ENCODE measurements at regions not wholly inside any gene's neighbourhood (a gene's known extent, or its start where the extent isn't known, plus 50 kb on each side); places are given as distances from the start of the nearest gene placed in this dataset.

DNA sequence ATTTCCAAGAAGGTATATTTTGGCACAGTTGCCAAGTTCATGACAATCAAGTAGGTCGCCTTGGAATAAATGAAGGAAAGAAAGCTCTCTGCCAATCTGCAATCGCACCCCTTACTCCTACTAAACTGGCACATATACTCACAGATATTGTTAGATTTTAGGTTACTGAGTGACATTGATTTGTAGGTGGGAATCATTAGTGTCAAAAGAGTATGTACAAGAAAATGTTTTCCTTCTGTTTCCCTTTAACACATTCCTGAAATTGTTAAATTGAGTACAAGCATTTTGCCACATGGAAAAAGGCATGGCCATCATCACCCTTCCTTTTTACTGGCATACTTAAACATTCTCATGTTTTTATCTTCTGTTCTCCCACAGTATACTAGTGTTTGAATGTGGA, 2868.3 kb upstream of the PCDH20 start:
- no peak overlapping the region for H3K4me3 Mint-ChIP-seq

More for the DNA sequence above, 2868.3 kb upstream of the PCDH20 start:
- Mint-ChIP-seq H3K9me3 (no peaks in the 10 kb centered on the region), H3K4me1 (no peaks in the 10 kb centered on the region; the same call in 2 of the 3 replicates), H3K27ac (no peak overlapping the region), H3K27me3 (ENCODE audit: insufficient read depth, low read depth, poor library complexity) (peaks cover 4% of the 10 kb centered on the region), H3K36me3 (ENCODE audit: low read depth) (no peaks in the 10 kb centered on the region)
- TF ChIP-seq ZNF331 (CRISPR knock-in tag; IDR thresholded peaks at IDR 0.05; ENCODE audit: low read depth) (no peak), EZH2phosphoT487 (IDR thresholded peaks at IDR 0.05; ENCODE audit: unreplicated experiment) (no peak), NANOG (IDR thresholded peaks at IDR 0.05; ENCODE audit: borderline replicate concordance) (no peak), POLR2AphosphoS5 (IDR thresholded peaks at IDR 0.05; ENCODE audit: low read depth) (no peak), JUNB (IDR thresholded peaks at IDR 0.05; ENCODE audit: unreplicated experiment) (no peak), ZNF114 (CRISPR knock-in tag; IDR thresholded peaks at IDR 0.05) (no peak), CREB1 (CRISPR knock-in tag; IDR thresholded peaks at IDR 0.05; ENCODE audit: low read depth) (no peak), STAT1 (IDR thresholded peaks at IDR 0.05; ENCODE audit: unreplicated experiment) (no peak), EZH2 (IDR thresholded peaks at IDR 0.05; ENCODE audit: low read depth, unreplicated experiment) (no peak)
- TF ChIP-seq, protein P1, sequence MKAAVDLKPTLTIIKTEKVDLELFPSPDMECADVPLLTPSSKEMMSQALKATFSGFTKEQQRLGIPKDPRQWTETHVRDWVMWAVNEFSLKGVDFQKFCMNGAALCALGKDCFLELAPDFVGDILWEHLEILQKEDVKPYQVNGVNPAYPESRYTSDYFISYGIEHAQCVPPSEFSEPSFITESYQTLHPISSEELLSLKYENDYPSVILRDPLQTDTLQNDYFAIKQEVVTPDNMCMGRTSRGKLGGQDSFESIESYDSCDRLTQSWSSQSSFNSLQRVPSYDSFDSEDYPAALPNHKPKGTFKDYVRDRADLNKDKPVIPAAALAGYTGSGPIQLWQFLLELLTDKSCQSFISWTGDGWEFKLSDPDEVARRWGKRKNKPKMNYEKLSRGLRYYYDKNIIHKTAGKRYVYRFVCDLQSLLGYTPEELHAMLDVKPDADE (IDR thresholded peaks at IDR 0.05), result no peak
- TF ChIP-seq, protein P2, sequence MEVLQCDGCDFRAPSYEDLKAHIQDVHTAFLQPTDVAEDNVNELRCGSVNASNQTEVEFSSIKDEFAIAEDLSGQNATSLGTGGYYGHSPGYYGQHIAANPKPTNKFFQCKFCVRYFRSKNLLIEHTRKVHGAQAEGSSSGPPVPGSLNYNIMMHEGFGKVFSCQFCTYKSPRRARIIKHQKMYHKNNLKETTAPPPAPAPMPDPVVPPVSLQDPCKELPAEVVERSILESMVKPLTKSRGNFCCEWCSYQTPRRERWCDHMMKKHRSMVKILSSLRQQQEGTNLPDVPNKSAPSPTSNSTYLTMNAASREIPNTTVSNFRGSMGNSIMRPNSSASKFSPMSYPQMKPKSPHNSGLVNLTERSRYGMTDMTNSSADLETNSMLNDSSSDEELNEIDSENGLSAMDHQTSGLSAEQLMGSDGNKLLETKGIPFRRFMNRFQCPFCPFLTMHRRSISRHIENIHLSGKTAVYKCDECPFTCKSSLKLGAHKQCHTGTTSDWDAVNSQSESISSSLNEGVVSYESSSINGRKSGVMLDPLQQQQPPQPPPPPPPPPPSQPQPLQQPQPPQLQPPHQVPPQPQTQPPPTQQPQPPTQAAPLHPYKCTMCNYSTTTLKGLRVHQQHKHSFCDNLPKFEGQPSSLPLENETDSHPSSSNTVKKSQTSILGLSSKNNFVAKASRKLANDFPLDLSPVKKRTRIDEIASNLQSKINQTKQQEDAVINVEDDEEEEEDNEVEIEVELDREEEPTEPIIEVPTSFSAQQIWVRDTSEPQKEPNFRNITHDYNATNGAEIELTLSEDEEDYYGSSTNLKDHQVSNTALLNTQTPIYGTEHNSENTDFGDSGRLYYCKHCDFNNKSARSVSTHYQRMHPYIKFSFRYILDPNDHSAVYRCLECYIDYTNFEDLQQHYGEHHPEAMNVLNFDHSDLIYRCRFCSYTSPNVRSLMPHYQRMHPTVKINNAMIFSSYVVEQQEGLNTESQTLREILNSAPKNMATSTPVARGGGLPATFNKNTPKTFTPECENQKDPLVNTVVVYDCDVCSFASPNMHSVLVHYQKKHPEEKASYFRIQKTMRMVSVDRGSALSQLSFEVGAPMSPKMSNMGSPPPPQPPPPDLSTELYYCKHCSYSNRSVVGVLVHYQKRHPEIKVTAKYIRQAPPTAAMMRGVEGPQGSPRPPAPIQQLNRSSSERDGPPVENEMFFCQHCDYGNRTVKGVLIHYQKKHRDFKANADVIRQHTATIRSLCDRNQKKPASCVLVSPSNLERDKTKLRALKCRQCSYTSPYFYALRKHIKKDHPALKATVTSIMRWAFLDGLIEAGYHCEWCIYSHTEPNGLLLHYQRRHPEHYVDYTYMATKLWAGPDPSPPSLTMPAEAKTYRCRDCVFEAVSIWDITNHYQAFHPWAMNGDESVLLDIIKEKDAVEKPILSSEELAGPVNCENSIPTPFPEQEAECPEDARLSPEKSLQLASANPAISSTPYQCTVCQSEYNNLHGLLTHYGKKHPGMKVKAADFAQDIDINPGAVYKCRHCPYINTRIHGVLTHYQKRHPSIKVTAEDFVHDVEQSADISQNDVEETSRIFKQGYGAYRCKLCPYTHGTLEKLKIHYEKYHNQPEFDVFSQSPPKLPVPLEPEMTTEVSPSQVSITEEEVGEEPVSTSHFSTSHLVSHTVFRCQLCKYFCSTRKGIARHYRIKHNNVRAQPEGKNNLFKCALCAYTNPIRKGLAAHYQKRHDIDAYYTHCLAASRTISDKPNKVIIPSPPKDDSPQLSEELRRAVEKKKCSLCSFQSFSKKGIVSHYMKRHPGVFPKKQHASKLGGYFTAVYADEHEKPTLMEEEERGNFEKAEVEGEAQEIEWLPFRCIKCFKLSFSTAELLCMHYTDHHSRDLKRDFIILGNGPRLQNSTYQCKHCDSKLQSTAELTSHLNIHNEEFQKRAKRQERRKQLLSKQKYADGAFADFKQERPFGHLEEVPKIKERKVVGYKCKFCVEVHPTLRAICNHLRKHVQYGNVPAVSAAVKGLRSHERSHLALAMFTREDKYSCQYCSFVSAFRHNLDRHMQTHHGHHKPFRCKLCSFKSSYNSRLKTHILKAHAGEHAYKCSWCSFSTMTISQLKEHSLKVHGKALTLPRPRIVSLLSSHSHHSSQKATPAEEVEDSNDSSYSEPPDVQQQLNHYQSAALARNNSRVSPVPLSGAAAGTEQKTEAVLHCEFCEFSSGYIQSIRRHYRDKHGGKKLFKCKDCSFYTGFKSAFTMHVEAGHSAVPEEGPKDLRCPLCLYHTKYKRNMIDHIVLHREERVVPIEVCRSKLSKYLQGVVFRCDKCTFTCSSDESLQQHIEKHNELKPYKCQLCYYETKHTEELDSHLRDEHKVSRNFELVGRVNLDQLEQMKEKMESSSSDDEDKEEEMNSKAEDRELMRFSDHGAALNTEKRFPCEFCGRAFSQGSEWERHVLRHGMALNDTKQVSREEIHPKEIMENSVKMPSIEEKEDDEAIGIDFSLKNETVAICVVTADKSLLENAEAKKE (CRISPR knock-in tag; IDR thresholded peaks at IDR 0.05), result no peak
- TF ChIP-seq, protein P3, sequence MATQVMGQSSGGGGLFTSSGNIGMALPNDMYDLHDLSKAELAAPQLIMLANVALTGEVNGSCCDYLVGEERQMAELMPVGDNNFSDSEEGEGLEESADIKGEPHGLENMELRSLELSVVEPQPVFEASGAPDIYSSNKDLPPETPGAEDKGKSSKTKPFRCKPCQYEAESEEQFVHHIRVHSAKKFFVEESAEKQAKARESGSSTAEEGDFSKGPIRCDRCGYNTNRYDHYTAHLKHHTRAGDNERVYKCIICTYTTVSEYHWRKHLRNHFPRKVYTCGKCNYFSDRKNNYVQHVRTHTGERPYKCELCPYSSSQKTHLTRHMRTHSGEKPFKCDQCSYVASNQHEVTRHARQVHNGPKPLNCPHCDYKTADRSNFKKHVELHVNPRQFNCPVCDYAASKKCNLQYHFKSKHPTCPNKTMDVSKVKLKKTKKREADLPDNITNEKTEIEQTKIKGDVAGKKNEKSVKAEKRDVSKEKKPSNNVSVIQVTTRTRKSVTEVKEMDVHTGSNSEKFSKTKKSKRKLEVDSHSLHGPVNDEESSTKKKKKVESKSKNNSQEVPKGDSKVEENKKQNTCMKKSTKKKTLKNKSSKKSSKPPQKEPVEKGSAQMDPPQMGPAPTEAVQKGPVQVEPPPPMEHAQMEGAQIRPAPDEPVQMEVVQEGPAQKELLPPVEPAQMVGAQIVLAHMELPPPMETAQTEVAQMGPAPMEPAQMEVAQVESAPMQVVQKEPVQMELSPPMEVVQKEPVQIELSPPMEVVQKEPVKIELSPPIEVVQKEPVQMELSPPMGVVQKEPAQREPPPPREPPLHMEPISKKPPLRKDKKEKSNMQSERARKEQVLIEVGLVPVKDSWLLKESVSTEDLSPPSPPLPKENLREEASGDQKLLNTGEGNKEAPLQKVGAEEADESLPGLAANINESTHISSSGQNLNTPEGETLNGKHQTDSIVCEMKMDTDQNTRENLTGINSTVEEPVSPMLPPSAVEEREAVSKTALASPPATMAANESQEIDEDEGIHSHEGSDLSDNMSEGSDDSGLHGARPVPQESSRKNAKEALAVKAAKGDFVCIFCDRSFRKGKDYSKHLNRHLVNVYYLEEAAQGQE (IDR thresholded peaks at IDR 0.05; ENCODE audit: unreplicated experiment), result no peak
- TF ChIP-seq, protein P4, sequence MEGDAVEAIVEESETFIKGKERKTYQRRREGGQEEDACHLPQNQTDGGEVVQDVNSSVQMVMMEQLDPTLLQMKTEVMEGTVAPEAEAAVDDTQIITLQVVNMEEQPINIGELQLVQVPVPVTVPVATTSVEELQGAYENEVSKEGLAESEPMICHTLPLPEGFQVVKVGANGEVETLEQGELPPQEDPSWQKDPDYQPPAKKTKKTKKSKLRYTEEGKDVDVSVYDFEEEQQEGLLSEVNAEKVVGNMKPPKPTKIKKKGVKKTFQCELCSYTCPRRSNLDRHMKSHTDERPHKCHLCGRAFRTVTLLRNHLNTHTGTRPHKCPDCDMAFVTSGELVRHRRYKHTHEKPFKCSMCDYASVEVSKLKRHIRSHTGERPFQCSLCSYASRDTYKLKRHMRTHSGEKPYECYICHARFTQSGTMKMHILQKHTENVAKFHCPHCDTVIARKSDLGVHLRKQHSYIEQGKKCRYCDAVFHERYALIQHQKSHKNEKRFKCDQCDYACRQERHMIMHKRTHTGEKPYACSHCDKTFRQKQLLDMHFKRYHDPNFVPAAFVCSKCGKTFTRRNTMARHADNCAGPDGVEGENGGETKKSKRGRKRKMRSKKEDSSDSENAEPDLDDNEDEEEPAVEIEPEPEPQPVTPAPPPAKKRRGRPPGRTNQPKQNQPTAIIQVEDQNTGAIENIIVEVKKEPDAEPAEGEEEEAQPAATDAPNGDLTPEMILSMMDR (conservative IDR thresholded peaks at IDR 0.05; ENCODE audit: low read depth in 2 of 2), result no peak
- no peaks in the 10 kb centered on the region for H4K20me1 ChIP-seq (replicated peaks; ENCODE audit: insufficient read depth)
- H3K4me1 ChIP-seq (ENCODE audit: insufficient read depth), result no peaks in the 10 kb centered on the region
- no peaks in the 10 kb centered on the region for H3F3A ChIP-seq (replicated peaks; ENCODE audit: low read depth)
- ATAC-seq (no peak), DNase-seq (ENCODE audit: low spot score) (no peak)
- no peaks in the 10 kb centered on the region for H3K36me3 ChIP-seq (ENCODE audit: insufficient read depth)
- H3K4me2 ChIP-seq, result no peak overlapping the region
- no peaks in the 10 kb centered on the region; the same call in 1 of the 2 replicates for H3K9me2 ChIP-seq (ENCODE audit: insufficient read depth)
- no peak overlapping the region for H3K27ac ChIP-seq (ENCODE audit: low read depth)
- H3K27me3 ChIP-seq (ENCODE audit: insufficient read depth), result no peaks in the 10 kb centered on the region
- no peak overlapping the region for H2AFZ ChIP-seq
- no peak overlapping the region for H3K4me3 ChIP-seq
- no peaks in the 10 kb centered on the region for H3K79me2 ChIP-seq (replicated peaks; ENCODE audit: insufficient read depth)

All from GM23338 (cell line).